Activated naive CD4-positive, alpha-beta T cell treated with anti-CD3 and anti-CD28 coated beads, Interleukin-2, amount 50 U/mL, for 24 hours (primary cell): ENCODE measurements at regions not wholly inside any gene's neighbourhood (a gene's known extent, or its start where the extent isn't known, plus 50 kb on each side); places are given as distances from the start of the nearest gene placed in this dataset.

Experiments
- H3K27ac Mint-ChIP-seq: one replicate; pipeline ENCODE4 v1.8.0; 2021; ENCODE audit warnings: mild to moderate bottlenecking, mixed read lengths
- H3K27me3 Mint-ChIP-seq: one replicate; pipeline ENCODE4 v1.8.0; 2021; ENCODE audit warnings: mixed read lengths
- H3K36me3 Mint-ChIP-seq: one replicate; pipeline ENCODE4 v1.8.0; 2021; ENCODE audit warnings: mixed read lengths
- H3K4me1 Mint-ChIP-seq: one replicate; pipeline ENCODE4 v1.8.0; 2021; ENCODE audit warnings: mixed read lengths
- H3K4me3 Mint-ChIP-seq: one replicate; pipeline ENCODE4 v1.8.0; 2021; ENCODE audit warnings: mild to moderate bottlenecking, mixed read lengths
- H3K9me3 Mint-ChIP-seq: one replicate; pipeline ENCODE4 v1.8.0; 2021; ENCODE audit warnings: mixed read lengths

GRCh38 chrX:42725196-42725595, 52.8 kb downstream of the PPP1R2C start:
- H3K36me3 Mint-ChIP-seq: peaks cover 1% of the 10 kb centered on the region
- H3K9me3 Mint-ChIP-seq: no peaks in the 10 kb centered on the region
- H3K4me3 Mint-ChIP-seq: no peak overlapping the region
- H3K4me1 Mint-ChIP-seq: no peaks in the 10 kb centered on the region
- no peak overlapping the region for H3K27ac Mint-ChIP-seq
- no peaks in the 10 kb centered on the region for H3K27me3 Mint-ChIP-seq

DNA sequence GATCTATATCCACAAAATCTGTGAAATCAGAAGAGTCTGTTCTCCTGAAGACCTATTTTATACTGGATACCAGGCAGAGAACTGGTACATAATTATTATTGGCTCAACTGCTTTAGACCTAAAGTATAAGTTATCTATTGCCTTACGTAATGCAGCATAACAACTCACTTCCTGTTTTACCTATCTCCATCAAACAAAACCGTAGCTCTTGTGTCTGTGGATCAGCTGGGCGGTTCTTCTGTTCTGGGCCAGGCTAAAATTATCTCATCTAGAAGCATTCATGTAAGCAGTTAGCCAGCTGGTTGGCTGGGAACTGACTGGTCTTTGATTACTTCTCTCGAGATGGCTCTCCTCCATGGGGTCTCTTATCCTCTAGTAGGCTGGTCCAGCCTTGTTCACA, 57.8 kb downstream of the PPP1R2C start:
- H3K9me3 Mint-ChIP-seq: no peaks in the 10 kb centered on the region
- H3K27ac Mint-ChIP-seq: no peak overlapping the region
- H3K36me3 Mint-ChIP-seq: no peaks in the 10 kb centered on the region
- no peaks in the 10 kb centered on the region for H3K27me3 Mint-ChIP-seq
- H3K4me1 Mint-ChIP-seq: peaks cover 10% of the 10 kb centered on the region
- no peak overlapping the region for H3K4me3 Mint-ChIP-seq

DNA sequence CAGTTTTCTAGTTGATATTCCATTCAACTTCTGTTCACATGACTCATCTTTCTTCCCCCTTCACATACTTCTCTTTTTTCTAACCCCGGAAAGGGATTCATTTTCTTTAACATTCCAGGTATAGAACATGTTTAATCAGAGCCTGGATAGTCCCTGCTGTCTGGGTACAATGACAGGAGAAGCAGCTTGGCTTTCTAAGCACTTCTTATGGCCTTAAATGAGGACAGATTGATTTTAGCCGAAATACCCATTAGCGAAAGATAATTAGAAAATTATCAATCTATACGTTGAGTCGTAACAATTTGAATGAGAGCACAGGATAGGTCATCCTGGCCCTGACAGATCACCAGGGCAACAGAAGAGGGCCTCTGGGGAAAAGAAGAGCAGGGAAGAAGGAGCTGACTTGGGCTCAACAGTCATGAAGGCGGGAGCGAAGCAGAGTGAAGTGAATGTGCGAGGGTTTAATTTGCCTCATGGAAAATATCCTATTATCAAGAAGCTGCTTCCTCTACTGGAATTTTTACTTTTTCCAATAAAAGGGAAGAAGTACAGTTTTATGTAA, 62.2 kb downstream of the PPP1R2C start:
- Mint-ChIP-seq H3K27ac (no peak overlapping the region), H3K27me3 (no peaks in the 10 kb centered on the region), H3K4me1 (peaks cover 15% of the 10 kb centered on the region), H3K36me3 (no peaks in the 10 kb centered on the region), H3K4me3 (peak overlapping the region; percentile 36), H3K9me3 (no peaks in the 10 kb centered on the region)

GRCh38 chrX:42714981-42715700, 62.8 kb downstream of the PPP1R2C start:
- no peak overlapping the region for H3K27ac Mint-ChIP-seq
- peak overlapping the region; percentile 36 for H3K4me3 Mint-ChIP-seq
- no peaks in the 10 kb centered on the region for H3K9me3 Mint-ChIP-seq
- H3K27me3 Mint-ChIP-seq: no peaks in the 10 kb centered on the region
- H3K4me1 Mint-ChIP-seq: peaks cover 16% of the 10 kb centered on the region
- no peaks in the 10 kb centered on the region for H3K36me3 Mint-ChIP-seq

DNA sequence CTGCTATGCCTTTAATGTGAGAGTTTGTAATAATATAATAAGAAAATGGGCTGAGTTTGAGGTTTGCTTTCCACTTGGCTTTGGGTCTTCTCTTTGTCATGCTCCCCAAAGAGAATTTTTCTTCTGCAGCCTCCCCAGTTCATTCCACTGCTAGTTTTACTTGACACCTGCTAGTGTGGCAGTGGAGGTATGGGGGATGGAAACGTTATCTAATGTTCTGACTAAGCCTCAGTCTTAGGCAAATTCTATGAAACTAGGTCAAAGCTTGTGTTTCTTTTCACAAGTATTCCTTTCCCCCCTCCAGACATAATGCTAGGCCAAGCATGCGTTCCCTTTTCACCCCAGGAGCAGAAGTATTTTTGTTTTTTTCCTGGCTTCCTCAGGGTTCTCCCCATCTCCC, 67.5 kb downstream of the PPP1R2C start:
- Mint-ChIP-seq H3K4me3 (no peak overlapping the region), H3K4me1 (peaks cover 14% of the 10 kb centered on the region), H3K27me3 (no peaks in the 10 kb centered on the region), H3K36me3 (no peaks in the 10 kb centered on the region), H3K27ac (no peak overlapping the region), H3K9me3 (no peaks in the 10 kb centered on the region)

GRCh38 chrX:42708222-42708621, 69.7 kb downstream of the PPP1R2C start:
- peaks cover 16% of the 10 kb centered on the region for H3K4me1 Mint-ChIP-seq
- no peaks in the 10 kb centered on the region for H3K9me3 Mint-ChIP-seq
- H3K27me3 Mint-ChIP-seq: no peaks in the 10 kb centered on the region
- no peaks in the 10 kb centered on the region for H3K36me3 Mint-ChIP-seq
- no peak overlapping the region for H3K27ac Mint-ChIP-seq
- H3K4me3 Mint-ChIP-seq: no peak overlapping the region

- H3K9me3 Mint-ChIP-seq: no peaks in the 10 kb centered on the region
- H3K4me3 Mint-ChIP-seq: no peak overlapping the region
- H3K27me3 Mint-ChIP-seq: no peaks in the 10 kb centered on the region
- no peak overlapping the region for H3K27ac Mint-ChIP-seq
- peaks cover 16% of the 10 kb centered on the region for H3K4me1 Mint-ChIP-seq
- no peaks in the 10 kb centered on the region for H3K36me3 Mint-ChIP-seq
Measured at GRCh38 chrX:42707742-42708141, 70.2 kb downstream of the PPP1R2C start.

DNA sequence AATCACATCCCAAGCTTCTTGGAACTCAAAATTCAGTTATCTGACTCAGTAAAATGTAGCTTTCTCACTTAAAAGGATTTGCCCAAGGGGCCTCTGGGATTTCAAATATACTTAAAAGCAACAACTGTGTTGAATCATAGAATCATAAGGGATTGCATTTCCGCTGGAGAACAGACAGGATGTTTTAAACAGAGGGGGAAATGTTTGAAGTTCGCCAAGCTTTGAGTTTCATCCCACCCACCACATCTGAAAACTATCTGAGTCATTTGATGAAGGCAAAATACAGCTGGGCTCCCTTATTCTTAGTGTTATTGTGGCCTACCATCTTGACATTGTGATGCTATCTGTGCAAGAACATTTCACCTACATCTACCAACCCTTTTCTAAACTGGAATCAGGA, 73.5 kb downstream of the PPP1R2C start:
- no peaks in the 10 kb centered on the region for H3K27me3 Mint-ChIP-seq

GRCh38 chrX:42697544-42697943, 80.4 kb downstream of the PPP1R2C start:
- Mint-ChIP-seq H3K4me3 (no peak overlapping the region), H3K4me1 (no peaks in the 10 kb centered on the region), H3K27ac (no peak overlapping the region), H3K36me3 (no peaks in the 10 kb centered on the region), H3K27me3 (no peaks in the 10 kb centered on the region), H3K9me3 (peaks cover 6% of the 10 kb centered on the region)

More for the DNA sequence above, 73.5 kb downstream of the PPP1R2C start:
- Mint-ChIP-seq H3K4me1 (peaks cover 12% of the 10 kb centered on the region), H3K9me3 (no peaks in the 10 kb centered on the region), H3K4me3 (no peak overlapping the region), H3K27ac (no peak overlapping the region), H3K36me3 (no peaks in the 10 kb centered on the region)

GRCh38 chrX:42696536-42697124, 81.3 kb downstream of the PPP1R2C start:
- H3K4me3 Mint-ChIP-seq: no peak overlapping the region
- H3K36me3 Mint-ChIP-seq: no peaks in the 10 kb centered on the region
- no peak overlapping the region for H3K27ac Mint-ChIP-seq
- H3K9me3 Mint-ChIP-seq: peaks cover 6% of the 10 kb centered on the region
- H3K27me3 Mint-ChIP-seq: no peaks in the 10 kb centered on the region
- no peaks in the 10 kb centered on the region for H3K4me1 Mint-ChIP-seq

DNA sequence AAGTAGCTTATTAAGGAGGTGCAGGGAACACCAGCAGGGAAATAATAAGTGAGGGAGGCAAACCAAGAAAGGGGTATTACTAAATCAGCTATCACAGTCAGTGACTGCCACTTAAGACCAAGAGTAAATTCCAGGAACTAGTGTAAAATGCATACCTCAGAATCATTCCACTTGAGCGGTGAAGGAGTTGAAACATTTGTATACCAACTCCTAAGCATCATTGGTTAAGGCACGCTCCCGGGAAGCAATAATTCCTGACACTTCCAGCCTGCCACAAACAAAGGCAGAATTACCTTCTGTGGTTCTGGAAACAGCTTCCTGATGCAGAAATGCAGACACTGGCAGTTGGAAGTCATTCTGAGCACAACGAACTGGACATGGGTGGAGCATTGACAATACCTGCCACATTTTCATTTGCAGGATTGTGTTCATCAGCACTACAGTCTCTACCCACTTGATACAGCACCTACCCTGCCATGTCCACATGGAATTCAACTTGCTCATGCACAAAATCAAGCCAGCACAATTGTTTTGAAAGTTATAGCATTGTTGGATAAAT, 82.1 kb downstream of the PPP1R2C start:
- H3K4me1 Mint-ChIP-seq: no peaks in the 10 kb centered on the region
- H3K36me3 Mint-ChIP-seq: no peaks in the 10 kb centered on the region
- H3K27ac Mint-ChIP-seq: no peak overlapping the region
- H3K4me3 Mint-ChIP-seq: no peak overlapping the region
- H3K27me3 Mint-ChIP-seq: no peaks in the 10 kb centered on the region
- peaks cover 6% of the 10 kb centered on the region for H3K9me3 Mint-ChIP-seq

DNA sequence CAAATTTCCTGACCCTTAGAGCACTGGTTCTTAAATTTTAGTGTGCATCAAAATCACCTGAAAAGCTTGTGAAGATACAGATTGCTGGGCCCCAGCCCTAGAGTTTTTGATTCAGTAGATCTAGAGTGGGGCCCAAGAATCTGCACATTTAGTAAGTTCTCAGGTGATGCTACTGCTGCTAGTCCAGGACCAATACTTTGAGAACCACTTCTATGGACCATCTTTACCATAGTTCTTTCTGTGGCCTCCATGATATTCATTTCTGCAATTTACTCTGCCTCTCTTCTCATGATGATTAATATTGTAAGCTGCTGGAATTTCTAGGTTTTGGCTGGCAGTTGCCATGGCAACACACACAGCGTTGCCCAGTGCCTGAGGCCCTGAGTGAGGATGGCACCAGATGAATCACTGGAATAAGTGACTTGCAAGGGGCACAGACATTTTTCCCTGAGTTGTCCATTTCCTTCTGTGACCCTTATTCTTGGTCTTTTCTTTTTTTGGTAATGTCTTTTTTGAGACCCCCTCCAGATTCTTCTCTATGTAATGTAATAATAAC, 83.6 kb downstream of the PPP1R2C start:
- Mint-ChIP-seq H3K4me3 (no peak overlapping the region), H3K9me3 (peaks cover 6% of the 10 kb centered on the region), H3K4me1 (no peaks in the 10 kb centered on the region), H3K27me3 (no peaks in the 10 kb centered on the region), H3K27ac (no peak overlapping the region), H3K36me3 (no peaks in the 10 kb centered on the region)

DNA sequence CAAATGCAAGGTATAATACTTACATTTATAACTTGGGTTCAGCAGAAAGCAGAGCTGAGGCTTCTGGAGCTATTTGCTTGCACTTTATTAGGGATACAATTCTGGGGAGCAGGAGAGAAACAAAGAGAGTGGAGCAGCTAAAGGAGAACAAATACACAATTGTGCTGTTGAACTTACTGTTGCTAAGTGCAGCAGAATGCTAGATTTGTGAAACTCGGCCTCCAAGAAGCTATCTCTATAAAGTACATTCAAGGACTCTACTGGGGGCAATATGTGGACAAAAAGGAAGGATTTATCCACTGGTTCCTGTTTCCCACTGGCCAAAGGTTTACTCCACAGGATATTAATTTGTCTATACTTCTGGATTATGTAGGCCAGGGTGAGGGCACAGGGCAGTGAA, 86.8 kb downstream of the PPP1R2C start:
- Mint-ChIP-seq H3K9me3 (peaks cover 6% of the 10 kb centered on the region), H3K4me1 (no peaks in the 10 kb centered on the region), H3K36me3 (no peaks in the 10 kb centered on the region), H3K4me3 (no peak overlapping the region), H3K27me3 (no peaks in the 10 kb centered on the region), H3K27ac (no peak overlapping the region)

GRCh38 chrX:42686706-42687105, 91.3 kb downstream of the PPP1R2C start:
- no peak overlapping the region for H3K4me3 Mint-ChIP-seq
- no peaks in the 10 kb centered on the region for H3K9me3 Mint-ChIP-seq
- no peak overlapping the region for H3K27ac Mint-ChIP-seq
- H3K36me3 Mint-ChIP-seq: no peaks in the 10 kb centered on the region
- no peaks in the 10 kb centered on the region for H3K27me3 Mint-ChIP-seq
- no peaks in the 10 kb centered on the region for H3K4me1 Mint-ChIP-seq

DNA sequence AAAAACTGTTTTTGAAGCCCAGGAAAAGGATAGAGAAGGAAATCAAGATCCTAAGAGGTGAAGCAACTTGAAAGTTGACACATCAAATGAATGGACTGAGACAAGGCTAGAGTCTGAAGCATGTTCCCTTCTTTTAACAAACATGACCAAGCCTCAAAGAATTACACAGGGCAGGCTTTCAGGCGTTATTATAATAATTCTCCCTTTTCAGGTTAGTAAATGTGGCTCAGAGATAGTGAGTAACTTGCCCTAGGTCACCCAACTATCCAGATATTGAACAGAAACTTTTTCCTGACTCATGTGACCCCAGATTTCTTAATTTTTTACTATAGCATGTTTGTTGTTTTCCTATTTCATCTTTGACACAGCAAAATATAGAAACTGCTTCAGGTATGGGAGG, 91.7 kb downstream of the PPP1R2C start:
- Mint-ChIP-seq H3K36me3 (no peaks in the 10 kb centered on the region), H3K4me1 (no peaks in the 10 kb centered on the region), H3K4me3 (no peak overlapping the region), H3K9me3 (no peaks in the 10 kb centered on the region), H3K27me3 (no peaks in the 10 kb centered on the region), H3K27ac (no peak overlapping the region)

- no peaks in the 10 kb centered on the region for H3K36me3 Mint-ChIP-seq
- no peaks in the 10 kb centered on the region for H3K9me3 Mint-ChIP-seq
- no peaks in the 10 kb centered on the region for H3K4me1 Mint-ChIP-seq
- no peak overlapping the region for H3K4me3 Mint-ChIP-seq
- H3K27me3 Mint-ChIP-seq: no peaks in the 10 kb centered on the region
- H3K27ac Mint-ChIP-seq: no peak overlapping the region
Measured at GRCh38 chrX:42684065-42684464, 93.9 kb downstream of the PPP1R2C start.
